DMS53 treated with DMSO at 0.1 percent for 48 hours (cell line): ENCODE measurements at regions not wholly inside any gene's neighbourhood (a gene's known extent, or its start where the extent isn't known, plus 50 kb on each side); places are given as distances from the start of the nearest gene placed in this dataset.

Experiments
- DNase-seq: peaks from one replicate; lab custom pipeline; 2025; ENCODE audit not compliant: unreplicated experiment; lab: John Stamatoyannopoulos, UW

DNA sequence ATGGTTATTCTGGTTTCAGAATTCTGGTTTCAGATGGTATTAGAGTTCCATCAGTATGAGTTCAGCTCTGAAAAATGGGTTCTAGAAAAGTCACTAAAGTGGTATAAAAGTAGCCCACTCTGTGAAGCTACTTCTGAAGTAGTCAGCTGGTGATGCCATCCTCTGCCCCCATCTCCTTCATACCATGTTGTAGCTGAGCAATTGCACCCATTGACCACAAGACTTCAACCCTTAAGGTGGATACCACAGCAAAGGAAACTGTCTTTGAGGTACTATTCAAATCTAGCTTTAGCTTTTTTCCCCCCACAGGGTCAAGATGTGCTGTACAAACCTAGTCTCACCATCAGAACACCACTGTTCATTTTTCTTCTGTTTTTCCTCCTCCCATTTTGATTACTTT is 444.9 kb downstream of the DMAC1 start:
- no peak for DNase-seq

DNA sequence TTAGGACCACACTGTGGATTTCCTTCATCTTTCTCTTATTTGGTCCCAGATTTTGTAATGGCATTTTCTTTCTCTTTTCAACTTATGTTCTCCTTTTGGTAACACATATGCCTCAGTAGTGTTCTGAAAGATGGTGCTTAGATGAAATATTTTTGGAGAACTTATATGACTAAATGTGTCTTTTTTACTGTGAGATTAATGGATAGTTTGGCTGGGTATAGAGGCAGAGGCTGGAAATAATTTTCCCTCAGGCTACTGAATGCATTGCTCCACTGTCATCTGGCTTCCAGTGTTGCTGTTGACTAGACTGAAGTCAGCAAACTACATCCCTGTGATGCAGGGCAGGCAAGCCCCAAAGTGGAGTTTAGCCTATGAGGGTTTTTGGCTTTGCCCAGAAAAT is 450.9 kb downstream of the DMAC1 start:
- DNase-seq = no peak

DNA sequence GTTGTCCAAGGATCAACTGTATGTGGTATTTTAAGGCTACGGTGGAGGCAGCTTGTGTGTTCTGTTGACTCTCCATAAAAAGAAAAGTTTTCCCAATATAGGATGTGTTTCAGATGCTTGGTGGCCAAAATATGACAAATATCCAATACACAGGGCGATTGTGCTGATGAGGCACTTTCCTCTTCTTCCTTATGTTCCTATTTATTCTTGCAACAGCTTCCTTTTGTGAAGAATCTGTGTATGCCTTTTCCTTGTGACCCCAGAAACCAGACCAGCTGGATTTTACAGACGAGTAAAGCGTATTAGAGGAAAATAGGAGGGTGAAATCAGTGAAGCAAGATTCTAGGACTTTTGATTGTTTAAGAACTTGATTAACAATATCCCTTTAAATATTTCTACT is 452.0 kb downstream of the DMAC1 start:
- no peak for DNase-seq

- DNase-seq = no peak
Measured at GRCh38 chr9:7346144-7346543, 453.4 kb downstream of the DMAC1 start.

DNA sequence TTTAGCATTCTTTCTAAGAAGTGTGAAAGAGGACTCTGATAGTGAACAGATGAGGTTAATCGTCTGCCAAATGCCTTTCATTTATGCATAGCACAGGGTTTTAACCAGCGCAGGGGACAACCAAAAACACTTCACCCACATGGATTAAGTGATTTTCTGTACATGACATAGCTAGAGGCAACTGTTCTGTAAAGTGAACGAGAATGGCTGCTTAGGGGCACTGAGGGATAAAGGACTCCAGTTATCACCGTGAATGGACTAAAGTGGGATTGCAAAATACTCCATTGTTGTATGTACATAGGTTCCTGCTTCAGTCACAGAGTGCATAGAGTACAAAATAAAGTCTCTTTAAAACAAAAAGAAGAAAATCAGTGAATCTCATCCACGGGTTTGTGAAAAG is 456.8 kb downstream of the DMAC1 start:
- DNase-seq = no peak

- no peak for DNase-seq
Measured at GRCh38 chr9:7342229-7342628, 457.3 kb downstream of the DMAC1 start.

DNA sequence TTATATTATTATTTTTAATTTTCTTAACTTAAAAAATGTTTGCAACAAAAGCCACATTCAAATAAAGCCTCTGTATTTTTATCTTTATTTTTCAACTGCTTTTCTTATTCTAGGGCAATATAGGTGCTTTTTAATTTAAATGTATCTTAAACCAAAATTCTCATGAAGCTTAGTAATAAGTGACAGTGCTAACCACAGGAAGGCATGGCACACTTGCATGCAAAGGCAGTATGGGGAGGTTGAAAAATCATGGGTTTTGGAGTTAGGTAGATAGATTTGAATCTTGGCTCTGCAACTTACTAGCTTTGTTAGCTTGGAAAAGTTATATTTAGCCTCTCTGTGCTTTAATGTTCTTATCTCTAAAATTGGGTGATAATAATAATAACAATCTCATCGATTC is 458.0 kb downstream of the DMAC1 start:
- DNase-seq = no peak

DNA sequence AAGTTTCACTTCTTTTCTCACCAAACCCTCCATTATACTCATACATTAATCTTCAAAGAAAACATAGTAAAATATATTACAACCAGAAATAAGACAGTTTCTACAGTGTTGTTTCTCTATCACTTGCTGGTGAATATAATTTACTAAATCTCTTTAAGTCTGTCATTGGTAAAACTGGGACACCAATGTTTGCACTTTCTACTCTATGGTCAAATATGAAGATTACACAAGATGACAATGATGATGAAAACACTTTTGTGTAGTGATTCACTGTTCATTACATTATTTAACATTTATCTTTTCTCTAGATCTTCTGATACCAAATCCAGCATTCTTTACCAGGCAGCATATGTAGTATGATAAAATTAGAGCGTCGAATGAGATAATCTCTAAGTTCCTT is 459.1 kb downstream of the DMAC1 start:
- DNase-seq = no peak

- DNase-seq = no peak
Measured at GRCh38 chr9:7338586-7339281, 460.8 kb downstream of the DMAC1 start.

DNA sequence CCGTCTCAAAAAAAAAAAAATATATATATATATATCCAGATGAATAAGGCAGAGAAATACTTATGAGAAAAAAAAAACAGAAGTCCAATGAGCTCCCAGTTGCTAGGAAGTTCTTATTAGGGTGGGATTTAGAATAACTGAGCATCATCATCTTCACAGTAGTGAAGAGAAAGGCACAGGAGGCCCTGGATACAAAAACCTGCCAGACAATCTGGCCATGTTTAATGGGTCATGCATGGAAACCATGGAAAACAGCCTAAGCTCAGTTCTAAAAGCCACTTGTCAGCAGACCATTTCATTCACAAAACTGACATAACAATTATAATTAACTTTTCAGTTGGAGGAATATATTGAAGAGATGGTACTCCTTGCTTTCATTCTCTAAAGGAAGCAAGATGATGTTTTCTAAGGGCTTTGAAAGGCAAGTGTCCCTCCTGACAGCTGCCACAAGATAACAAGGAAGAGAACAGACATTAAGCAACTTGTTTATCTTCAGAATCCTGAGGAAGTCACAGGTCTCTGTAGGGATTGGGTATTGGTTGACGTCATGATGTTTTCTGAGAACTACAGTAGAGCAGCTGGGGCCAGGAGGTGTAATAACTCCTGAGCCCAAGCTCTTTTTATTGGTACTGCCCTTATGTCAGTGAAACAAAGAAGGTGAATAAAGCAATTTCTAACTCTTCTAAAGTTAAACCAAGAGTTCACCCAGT is 463.1 kb downstream of the DMAC1 start:
- DNase-seq = peak; percentile 79

DNA sequence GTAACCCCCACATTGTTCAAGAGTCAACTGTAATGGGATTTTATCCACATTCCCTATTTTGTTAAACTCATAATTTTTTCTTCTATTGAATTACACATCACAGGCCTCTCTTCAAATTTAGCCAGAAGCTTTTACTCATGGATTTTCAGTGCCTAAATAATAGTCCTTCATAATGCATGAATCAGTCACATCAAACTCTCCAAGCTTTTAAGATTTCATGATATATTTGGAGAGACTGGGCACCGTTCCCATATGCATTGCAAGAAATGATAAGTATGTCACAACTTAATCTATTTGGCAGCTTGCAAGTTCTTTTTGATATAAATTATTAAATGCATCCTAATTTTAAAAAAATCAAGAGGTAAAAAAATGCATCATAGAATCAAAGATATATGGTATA is 465.9 kb downstream of the DMAC1 start:
- DNase-seq = no peak

DNA sequence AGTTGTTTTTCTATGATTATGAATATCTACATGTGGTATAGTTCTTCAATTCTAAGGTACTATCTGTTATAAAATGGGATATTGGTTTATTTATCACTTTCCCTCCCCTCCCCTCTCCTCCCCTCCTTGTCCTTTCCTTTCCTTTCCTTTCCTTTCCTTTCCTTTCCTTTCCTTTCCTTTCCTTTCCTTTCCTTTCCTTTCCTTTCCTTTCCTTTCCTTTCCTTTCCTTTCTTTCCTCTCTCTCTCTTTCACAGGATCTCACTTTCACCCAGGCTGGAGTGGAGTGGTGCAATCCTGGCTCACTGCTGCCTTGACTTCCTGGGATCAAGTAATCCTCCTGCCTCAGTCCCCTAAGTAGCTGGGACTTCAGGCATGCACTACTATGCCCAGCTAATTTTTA is 466.8 kb downstream of the DMAC1 start:
- no peak for DNase-seq

- DNase-seq = no peak
Measured at GRCh38 chr9:7328453-7328852, 471.1 kb downstream of the DMAC1 start.

DNA sequence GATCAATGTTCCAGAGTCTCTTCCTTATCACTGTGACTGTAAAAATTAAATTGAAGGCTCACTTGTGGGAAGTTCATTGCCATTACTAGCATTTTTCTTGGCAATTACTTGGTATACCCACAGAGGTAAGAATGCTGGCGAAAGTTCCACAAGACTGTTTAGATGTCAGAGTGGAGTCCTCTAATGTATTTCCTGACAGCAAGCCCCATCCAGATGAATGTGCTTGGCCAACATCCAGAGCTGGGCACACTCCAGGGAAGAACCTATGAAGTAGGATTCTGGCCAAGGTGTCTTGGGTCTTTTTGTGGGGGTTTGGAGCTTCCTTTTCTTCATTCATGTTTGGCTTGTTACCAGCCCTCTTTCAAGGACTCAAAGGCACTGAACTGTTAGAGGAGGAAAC is 473.6 kb downstream of the DMAC1 start:
- no peak for DNase-seq

DNA sequence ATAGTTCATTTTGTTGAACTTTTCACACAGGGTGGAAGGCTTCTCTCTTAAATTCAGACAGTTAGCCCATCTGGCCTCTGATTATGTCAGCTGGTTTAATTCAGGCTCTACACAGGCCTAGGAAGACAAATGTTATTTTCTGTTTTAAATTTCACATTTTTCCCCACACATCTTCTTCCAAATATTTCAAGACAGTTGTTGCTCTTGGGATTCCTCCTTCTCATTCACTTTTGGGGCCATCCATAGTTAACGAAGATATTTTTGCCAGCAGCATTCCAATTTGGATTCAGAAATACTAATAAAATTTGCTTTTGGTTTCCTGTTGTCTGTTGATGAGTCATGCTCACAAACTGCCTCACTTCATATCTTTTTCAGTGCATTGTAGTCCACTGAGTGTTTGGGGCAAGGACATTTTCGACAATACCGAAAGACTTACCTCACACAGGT is 475.4 kb downstream of the DMAC1 start:
- DNase-seq = no peak

GRCh38 chr9:7320841-7321240 is 478.7 kb downstream of the DMAC1 start:
- DNase-seq = no peak

DNA sequence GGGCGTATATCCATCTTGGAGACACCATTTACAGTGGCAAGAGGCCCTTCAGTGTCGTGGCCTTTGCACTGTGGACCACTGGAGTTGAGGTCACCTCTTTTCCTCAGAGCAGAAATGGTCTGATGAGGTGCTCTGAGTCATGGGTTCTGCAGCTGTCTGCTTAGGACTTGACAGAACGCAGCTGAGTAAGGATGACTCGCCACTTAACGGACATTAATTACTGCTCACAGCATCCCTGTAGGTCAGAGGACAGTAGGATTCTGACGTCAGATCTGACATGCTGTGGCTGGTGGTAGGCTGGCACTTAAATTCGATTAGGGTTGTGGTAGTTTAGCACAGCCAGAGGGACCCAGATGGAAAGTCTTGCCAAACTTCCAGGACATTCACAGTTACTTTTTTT is 479.4 kb downstream of the DMAC1 start:
- DNase-seq = peak; percentile 76

GRCh38 chr9:7318920-7319319 is 480.7 kb downstream of the DMAC1 start:
- DNase-seq = no peak

DNA sequence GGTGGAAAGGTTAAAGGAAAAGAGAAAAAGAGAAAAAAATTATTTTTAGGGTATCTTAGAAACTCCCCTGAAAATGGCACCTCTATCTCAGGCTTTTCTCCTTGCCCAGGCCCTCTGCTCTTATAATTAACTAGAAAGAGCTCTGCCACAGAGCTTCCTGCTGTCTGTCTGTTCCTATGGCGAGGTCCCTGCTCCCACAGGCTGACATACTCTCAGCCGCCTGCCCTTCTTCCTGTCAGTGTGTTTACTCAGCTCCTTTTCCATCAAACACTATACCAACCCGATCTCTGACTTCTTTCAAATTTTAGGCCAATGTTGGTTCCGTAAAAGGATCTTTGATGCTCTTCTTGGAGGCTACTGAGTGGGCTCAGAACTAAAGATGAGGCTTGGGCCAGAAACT is 482.6 kb downstream of the DMAC1 start:
- peak; percentile 5 for DNase-seq

GRCh38 chr9:7316166-7316795 is 483.3 kb downstream of the DMAC1 start:
- no peak for DNase-seq

- no peak for DNase-seq
Measured at GRCh38 chr9:7315746-7316145, 483.8 kb downstream of the DMAC1 start.

DNA sequence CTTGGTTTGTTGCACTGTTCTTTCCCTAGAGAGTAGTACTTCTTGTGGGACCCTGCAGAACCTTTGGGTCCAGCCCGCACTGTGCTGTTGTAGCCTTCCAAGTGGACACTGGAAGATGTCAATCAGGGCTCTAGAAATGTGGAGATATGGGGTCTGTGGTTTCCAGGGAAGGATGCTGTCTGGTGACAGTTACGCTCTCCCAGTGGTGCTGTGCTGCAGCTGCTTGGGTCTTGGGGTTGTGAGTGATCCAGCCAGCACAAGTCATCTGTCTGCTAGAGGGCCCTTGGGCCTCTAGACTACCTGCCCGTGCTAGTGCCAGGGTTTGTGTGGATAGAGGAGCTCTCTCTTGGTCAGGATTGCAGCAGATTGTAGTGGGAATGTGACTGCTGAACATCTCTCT is 484.5 kb downstream of the DMAC1 start:
- DNase-seq = no peak
